Mammary epithelial cell (primary cell): ENCODE measurements at regions not wholly inside any gene's neighbourhood (a gene's known extent, or its start where the extent isn't known, plus 50 kb on each side); places are given as distances from the start of the nearest gene placed in this dataset.

Experiments
- EZH2 ChIP-seq: IDR thresholded peaks from 2 replicates; pipeline ENCODE4 v1.6.1; 2012; ENCODE audit warnings: low read length, inconsistent platforms, borderline replicate concordance
- TF ChIP-seq, protein P1 (sequence below), 2 donors: IDR thresholded peaks in 1 of 2; conservative IDR thresholded peaks in 1 of 2; 2 replicates each; pipeline ENCODE4 v1.5.1; 2011 to 2012; ENCODE audit warnings: inconsistent platforms in 2 of 2, low read length in 2 of 2, mild to moderate bottlenecking in 2 of 2, control low read depth in 1 of 2, low read depth in 1 of 2; ENCODE audit not compliant: insufficient read depth in 1 of 2; ENCODE audit errors: extremely low read depth in 1 of 2

DNA sequence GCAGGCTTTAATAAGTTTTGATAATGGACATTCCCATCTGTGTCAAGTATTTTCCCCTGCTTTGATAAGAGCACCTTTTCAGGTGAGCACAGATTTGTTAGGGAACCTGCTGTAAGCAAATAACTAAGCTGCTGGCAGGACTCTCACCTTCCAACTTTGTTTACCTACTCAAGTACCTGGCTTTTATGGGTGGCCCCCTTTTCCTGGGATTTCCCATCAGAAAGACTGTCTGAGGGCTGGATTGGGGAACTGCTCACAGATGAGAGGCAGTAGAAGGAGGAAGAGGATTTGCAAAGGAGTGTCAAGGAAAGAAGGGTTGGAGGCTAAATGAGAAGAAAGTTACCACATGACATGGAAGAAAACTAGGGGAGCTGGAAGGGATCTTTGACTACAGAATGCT, 210.1 kb upstream of the RIMS1 start:
- TF ChIP-seq, protein P1, sequence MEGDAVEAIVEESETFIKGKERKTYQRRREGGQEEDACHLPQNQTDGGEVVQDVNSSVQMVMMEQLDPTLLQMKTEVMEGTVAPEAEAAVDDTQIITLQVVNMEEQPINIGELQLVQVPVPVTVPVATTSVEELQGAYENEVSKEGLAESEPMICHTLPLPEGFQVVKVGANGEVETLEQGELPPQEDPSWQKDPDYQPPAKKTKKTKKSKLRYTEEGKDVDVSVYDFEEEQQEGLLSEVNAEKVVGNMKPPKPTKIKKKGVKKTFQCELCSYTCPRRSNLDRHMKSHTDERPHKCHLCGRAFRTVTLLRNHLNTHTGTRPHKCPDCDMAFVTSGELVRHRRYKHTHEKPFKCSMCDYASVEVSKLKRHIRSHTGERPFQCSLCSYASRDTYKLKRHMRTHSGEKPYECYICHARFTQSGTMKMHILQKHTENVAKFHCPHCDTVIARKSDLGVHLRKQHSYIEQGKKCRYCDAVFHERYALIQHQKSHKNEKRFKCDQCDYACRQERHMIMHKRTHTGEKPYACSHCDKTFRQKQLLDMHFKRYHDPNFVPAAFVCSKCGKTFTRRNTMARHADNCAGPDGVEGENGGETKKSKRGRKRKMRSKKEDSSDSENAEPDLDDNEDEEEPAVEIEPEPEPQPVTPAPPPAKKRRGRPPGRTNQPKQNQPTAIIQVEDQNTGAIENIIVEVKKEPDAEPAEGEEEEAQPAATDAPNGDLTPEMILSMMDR (conservative IDR thresholded peaks at IDR 0.05 in 1 of 2, IDR thresholded peaks at IDR 0.05 in 1 of 2; ENCODE audit: extremely low read depth in 1 of 2, insufficient read depth in 1 of 2, low read depth in 1 of 2, low read length in 2 of 2) = no peak
- no peak for TF ChIP-seq EZH2
